Brain microvascular endothelial cell (primary cell): ENCODE measurements at regions not wholly inside any gene's neighbourhood (a gene's known extent, or its start where the extent isn't known, plus 50 kb on each side); places are given as distances from the start of the nearest gene placed in this dataset.

Source experiments
- DNase-seq: peaks from one replicate; pipeline ENCODE4 v3.0.0-alpha.2; 2020
- H3K27ac ChIP-seq: fragments of 250-450 bp; sonication (Bioruptor Pico); 2 replicates; pipeline ENCODE4 v1.5.1; 2020; ENCODE audit warnings: mild to moderate bottlenecking, moderate library complexity
- H3K27me3 ChIP-seq: fragments of 250-450 bp; sonication (Bioruptor Pico); replicated peaks from 2 replicates; pipeline ENCODE4 v1.5.1; 2020; ENCODE audit warnings: mild to moderate bottlenecking
- H3K36me3 ChIP-seq: fragments of 250-450 bp; sonication (Bioruptor Pico); replicated peaks from 2 replicates; pipeline ENCODE4 v1.5.1; 2020; ENCODE audit warnings: mild to moderate bottlenecking
- H3K4me3 ChIP-seq: 2 replicates; pipeline ENCODE4 v1.5.1; 2011; ENCODE audit warnings: low read depth, mild to moderate bottlenecking, control low read depth, low read length, moderate library complexity
- in situ Hi-C: cut with HindIII; loops from 2 replicates; pipeline ENCODE4 v1.10.0; 2017; ENCODE audit warnings: low sequenced_read_pairs, low pct_ligation_motif_present
- TF ChIP-seq, protein P1 (sequence below): IDR thresholded peaks from 2 replicates; pipeline ENCODE4 v1.5.1; 2011; ENCODE audit warnings: low read depth, mild to moderate bottlenecking, moderate library complexity, low read length, control low read depth, inconsistent platforms; ENCODE audit errors: missing control alignments

- in situ Hi-C loops, result no loop called here
- no peaks in the 10 kb centered on the region for H3K27me3 ChIP-seq
- no peak overlapping the region for H3K4me3 ChIP-seq
- H3K27ac ChIP-seq, result no peak overlapping the region
- TF ChIP-seq, protein P1, sequence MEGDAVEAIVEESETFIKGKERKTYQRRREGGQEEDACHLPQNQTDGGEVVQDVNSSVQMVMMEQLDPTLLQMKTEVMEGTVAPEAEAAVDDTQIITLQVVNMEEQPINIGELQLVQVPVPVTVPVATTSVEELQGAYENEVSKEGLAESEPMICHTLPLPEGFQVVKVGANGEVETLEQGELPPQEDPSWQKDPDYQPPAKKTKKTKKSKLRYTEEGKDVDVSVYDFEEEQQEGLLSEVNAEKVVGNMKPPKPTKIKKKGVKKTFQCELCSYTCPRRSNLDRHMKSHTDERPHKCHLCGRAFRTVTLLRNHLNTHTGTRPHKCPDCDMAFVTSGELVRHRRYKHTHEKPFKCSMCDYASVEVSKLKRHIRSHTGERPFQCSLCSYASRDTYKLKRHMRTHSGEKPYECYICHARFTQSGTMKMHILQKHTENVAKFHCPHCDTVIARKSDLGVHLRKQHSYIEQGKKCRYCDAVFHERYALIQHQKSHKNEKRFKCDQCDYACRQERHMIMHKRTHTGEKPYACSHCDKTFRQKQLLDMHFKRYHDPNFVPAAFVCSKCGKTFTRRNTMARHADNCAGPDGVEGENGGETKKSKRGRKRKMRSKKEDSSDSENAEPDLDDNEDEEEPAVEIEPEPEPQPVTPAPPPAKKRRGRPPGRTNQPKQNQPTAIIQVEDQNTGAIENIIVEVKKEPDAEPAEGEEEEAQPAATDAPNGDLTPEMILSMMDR, result no peak
- no peak for DNase-seq
- H3K36me3 ChIP-seq, result no peaks in the 10 kb centered on the region
Observed at GRCh38 chr15:48064421-48064820, 56.4 kb upstream of the SLC24A5 start.

DNA sequence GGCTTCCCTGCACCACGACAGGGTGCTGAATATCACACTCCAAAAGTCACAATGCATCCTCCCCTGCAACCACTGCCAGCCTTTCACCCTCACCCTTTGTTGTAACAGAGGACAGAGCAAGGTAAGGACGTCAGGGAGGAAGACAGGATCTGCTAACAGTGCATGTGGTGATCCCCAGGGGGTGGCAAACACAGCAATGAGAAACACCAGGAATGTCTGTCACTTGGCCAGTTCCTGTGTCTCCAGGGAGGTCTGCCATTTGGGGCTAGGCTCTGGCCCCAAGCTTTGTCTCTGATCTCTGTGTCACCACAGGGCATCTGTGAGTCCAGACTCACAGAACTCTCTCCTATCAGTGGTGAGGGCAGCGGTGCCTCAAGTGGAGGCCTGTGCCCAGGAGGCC is 54.3 kb upstream of the SLC24A5 start:
- H3K27ac ChIP-seq, result no peak overlapping the region
- TF ChIP-seq, protein P1, result no peak
- no peak for DNase-seq
- H3K27me3 ChIP-seq, result no peaks in the 10 kb centered on the region
- no peaks in the 10 kb centered on the region for H3K36me3 ChIP-seq
- in situ Hi-C loops, result no loop called here
- H3K4me3 ChIP-seq, result no peak overlapping the region
